Activated CD4-positive, CD25-positive, alpha-beta regulatory T cell treated with anti-CD3 and anti-CD28 coated beads, Interleukin-2, amount 50 U/mL, for 16 hours (primary cell): ENCODE measurements at regions not wholly inside any gene's neighbourhood (a gene's known extent, or its start where the extent isn't known, plus 50 kb on each side); places are given as distances from the start of the nearest gene placed in this dataset.

ENCODE experiments used
- DNase-seq: peaks from one replicate; pipeline ENCODE4 v3.0.0-alpha.2; 2020; ENCODE audit warnings: low read depth, low spot score

DNA sequence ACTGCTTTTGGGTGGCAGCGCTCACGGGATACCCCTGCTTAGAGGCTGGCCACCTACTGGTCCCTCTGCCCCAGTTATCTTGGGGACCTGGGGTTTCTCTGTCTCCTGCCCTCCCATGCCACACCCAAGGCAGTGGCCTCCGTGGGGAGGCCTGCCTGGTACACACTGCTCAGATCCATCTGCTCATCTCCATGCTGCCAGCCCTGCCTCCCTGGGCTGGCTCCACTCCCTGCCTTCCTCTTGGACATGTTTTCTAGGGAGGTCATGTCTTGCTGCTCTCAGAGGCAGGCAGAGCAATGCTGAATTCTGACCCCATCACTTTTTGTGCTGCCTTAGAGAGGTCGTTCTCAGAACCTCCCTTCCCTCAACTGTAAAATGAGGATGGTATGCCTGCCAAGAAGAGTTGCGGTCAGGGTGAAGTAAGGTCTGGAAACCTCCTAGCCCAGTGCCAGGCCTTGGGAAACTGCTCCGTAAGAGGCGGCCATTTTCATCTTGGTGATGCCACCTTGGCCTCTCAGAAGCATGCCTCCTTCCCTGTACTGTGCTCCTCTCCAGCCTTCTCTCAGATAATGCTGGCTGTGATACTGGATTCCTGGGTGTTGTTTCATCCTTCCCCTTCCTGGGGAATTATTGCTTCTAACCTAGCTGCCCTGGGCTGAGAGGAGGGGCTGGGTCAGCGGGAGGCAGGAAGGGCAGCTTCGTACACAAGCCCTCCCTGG lies 186.4 kb upstream of the ZBED5 start:
- DNase-seq, result no peak

GRCh38 chr11:11043721-11044120 lies 185.9 kb upstream of the ZBED5 start:
- no peak for DNase-seq

DNA sequence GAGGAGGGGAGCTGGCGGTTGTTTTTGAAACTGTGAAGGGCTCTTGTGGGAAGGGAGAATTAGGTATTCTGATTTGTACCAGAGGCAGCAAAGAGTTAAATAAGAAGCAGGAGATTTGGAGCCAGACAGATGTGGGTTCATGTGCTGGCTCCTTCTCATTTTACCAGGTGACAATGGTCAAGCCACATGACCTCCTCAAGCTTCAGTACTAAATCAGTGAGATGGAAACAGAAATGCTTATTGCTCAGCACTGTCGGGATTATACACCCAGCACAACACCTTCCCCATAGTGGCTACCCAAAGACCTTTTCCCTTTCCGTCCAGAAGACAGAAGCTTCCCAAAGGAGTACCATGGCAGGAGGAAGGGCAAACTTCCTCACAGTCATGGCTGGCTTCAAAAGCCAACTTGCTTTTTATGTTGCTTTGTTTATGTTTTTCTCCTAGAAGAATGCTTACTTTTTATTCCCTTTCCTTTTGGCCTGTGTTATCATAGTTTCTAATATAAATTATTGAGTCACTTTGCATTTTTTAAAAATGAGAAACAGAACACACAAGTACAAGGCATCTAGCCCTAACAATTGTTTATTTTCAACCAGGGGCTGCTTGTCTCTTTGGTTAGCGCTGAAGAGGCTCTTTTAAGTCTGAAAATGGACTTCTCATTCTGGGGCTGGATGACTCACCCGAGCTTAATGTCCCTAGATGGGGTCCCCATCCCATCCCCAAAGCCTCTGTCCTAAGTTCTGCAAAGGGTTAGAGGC lies 181.5 kb upstream of the ZBED5 start:
- DNase-seq, result no peak

- no peak for DNase-seq
These were observed 180.9 kb upstream of the ZBED5 start for GRCh38 chr11:11038782-11039181.

- no peak for DNase-seq
These were observed 180.5 kb upstream of the ZBED5 start for GRCh38 chr11:11038352-11038751.

DNA sequence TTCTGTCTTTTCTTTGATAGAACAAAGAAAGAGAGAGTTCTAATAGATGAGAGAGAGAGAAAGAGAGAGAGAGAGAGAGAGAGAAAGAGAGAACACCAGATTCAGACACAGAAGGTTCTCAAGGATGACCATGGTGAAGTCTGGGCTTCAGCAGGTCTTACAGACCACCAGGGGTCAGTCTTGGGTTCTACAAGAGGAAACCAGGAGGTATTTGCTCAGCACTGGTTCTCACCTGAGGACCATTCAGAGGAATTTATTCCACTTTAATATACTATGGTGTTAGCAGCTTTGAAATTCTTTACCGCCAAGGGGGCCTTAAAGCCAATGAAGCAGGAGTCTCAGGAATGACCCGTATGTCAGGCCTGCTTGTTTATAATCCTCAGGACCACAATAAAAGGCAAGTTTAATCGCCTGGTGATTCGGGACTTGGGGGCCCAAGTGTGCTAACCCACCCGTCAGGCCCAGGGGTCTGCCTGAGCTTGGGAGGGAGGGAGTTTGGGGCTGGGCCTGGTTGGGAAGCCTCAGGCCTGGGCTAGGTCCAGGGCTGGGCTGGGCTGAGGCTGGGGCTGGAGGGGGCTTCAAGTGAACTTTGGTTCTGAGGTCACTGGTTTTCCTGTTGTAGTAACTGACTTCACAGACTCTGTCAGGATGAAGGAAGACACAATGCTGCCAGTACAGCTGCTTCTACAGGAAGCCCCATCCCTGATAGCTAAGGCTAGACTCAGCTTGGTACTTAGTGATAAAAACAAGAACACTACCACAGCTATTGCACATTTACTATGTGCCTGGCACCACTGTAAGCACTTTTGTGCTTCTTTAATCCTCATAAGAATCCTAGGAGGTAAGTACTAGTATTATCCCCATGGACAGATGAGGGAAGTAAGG lies 179.2 kb upstream of the ZBED5 start:
- no peak for DNase-seq

DNA sequence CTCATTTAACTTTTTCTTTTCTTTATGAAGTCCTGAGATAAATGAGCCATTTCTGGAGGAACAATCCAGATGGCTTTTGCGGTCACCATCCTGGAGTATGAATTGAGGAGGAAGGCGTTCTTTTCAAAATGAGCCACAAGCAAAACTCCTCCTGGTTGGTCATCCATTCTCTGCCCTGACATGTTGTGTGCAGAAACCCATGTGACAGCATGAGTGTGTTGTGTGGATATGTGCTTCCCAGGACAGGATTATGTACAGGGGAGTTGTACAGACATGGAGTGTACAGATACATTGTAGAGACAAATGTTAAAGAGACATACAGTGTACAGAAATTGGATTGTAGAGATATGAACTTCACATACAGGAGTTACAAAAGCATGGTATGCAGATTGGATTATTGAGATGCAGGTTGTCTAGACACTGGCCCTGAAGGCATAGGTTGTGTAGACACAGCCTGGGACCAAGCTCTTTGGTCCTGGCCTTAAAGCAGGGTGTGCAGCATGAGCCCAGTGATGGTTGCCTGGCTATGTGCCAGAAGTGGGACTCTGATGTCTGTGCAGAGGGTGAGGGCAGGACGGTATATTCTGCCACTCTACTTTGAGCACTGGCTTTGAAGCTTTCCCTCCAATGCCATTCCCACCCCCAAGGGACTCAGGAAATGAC lies 178.5 kb upstream of the ZBED5 start:
- no peak for DNase-seq

DNA sequence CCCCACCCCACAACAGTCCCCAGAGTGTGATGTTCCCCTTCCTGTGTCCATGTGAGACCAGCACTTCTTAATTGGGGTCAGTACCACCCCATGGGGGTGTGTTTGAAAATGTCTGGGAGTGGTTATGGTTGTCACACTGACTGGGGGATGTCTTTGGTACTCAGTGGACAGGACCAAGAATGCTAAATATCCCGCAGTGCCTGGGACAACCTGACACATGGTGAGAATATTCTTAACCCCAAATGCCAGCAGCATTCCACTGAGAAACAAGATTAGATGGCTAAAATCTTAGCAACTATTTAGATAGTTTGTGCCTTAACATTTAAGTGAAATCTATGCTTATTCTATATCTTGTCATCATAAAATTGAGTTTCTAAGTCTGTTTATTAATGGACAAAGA lies 177.5 kb upstream of the ZBED5 start:
- no peak for DNase-seq

DNA sequence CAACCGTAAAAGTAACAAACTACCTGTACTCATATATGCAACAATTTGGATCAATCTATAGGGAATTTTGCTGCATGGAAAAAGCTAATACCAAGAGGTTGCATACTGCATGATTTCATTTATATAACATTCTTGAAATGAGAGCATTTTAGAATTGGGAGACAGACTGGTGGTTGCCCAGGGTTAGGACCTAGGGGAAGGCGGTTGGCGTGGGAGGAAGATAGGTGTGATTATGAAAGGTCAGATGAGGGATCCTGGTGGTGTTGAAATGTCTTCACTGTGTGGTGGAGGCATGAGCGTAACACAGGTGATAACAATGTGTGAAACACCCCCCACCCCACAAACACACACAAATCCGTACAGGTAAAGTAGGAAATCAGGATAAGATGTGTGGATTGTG lies 176.6 kb upstream of the ZBED5 start:
- no peak for DNase-seq

GRCh38 chr11:11032066-11032465 lies 174.2 kb upstream of the ZBED5 start:
- DNase-seq, result no peak

DNA sequence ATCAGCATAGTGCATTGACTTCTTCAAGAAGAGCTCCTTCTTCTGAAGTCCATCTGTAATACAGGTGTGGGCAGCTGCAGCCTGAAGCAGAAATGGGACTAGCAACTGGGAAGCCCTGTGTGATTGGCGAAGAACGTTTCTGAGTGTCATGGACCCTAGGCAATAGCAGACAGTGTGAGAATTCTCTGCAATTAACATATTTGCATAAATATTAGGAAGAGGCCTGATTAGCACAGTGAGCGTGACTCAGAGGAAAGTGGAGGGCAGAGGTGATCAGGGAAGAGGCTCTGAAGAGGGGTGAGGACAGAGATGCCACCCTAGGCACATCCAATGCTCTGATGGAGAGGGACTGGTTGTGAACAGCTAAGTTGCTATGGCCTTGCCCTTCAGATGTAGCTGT lies 171.2 kb upstream of the ZBED5 start:
- DNase-seq, result no peak

- peak; percentile 53 for DNase-seq
These were observed 170.3 kb upstream of the ZBED5 start for GRCh38 chr11:11028017-11028692.

DNA sequence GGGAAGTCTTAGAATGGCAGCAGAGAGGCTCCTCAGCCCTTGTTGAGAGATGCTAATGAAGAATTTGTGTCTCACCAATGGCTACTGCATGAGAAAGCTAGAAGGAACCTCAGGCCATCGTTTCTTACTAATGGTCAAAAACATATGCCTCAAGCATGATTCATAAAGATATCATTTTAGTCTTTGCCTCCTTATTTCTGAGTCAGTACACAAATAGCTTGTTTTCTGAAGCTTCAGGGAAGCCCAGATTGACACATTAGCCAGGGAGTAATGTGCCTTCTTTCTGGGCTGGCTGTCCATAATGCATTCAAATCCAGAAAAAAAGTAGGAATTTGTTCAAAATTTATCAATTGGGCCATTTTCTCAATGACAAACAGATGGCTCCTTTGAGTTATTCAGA lies 169.4 kb upstream of the ZBED5 start:
- DNase-seq, result no peak

GRCh38 chr11:11025087-11025486 lies 167.2 kb upstream of the ZBED5 start:
- no peak for DNase-seq

DNA sequence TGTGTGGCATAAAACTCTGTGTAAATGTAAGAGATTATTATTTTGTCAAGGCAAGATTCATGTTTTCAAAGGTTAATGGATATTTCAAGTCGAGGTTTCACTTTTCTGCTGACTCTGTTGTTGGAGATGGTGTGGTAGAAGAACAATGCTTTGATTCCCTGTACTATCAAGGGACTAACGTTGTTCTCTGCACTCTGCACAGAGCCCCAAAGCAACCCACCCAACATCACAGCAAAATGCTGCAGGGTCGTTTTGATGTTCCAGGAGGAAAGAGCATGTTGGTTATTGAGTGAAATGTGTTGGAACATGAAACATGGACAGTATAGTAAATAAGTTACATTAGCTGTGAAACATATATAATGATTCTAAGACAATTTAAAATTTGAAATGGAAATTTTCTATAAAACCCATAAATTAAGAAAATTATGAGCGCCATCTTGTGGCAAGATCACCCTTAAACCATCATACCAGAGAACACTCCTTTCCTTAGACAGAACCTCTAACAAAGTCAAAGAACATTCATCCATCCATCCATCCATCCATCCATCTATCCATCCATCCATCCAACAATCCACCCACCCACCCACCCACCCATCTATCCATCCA lies 164.4 kb upstream of the ZBED5 start:
- DNase-seq, result no peak

DNA sequence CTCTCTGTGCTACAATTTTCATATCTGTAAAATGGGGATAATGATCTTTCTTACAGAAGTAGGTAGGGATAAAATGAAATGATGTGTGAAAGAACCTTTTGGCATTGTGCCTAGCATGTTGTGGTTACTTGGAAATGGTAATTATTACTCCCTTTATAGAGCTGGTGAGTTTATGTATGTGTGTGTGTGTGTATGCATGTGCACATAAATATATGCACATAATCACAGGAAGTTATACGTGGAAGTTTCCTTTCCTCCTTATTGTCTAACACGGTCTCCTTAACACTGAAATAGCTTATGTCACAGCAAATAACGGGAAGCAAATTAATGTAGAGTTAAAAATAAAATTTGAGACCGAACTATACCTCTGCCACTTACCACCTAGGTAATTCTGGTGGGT lies 163.7 kb upstream of the ZBED5 start:
- DNase-seq, result no peak

DNA sequence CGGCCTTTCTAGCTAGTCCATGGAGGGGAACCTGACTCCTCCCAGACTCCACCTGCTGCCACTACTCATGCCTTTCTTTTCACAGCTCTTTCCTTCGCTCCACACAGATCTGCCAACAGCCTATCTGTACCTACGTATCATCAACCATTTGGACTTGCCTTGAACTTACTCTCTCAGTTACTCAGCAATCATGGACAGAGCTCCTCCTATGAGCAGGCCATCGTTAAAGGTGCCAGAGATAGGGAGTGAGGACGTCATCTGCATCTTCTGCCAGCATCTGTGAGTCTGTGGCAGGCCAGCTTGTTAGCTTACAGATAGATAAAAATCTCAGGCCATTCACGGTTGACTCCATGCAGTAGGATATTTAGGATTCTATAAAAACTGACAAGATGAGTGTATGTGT lies 162.9 kb upstream of the ZBED5 start:
- DNase-seq, result no peak

- no peak for DNase-seq
These were observed 162.4 kb upstream of the ZBED5 start for GRCh38 chr11:11020219-11020726.

GRCh38 chr11:11016943-11017342 lies 159.1 kb upstream of the ZBED5 start:
- no peak for DNase-seq

GRCh38 chr11:11016068-11016467 lies 158.2 kb upstream of the ZBED5 start:
- DNase-seq, result no peak

DNA sequence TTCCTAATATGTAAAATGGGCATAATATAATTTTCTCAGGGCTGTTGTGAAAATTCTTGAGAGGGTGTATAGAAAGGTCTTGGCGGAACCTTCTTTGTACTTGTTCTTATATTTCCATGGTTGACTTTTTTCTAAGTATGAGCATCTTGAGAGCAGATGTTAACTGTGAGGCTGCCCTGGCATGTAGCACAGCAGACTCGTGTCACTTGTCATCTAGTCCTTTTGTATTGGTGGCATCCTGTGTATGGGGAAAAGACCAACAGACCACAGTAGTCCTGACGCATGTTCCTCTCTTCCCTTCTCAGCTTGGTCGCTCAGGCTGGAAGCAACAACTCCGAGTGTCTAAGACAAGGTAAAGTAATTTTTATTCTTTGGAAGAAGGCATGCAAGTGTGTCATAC lies 153.8 kb upstream of the ZBED5 start:
- no peak for DNase-seq
